WTC11 (cell line): ENCODE measurements at regions not wholly inside any gene's neighbourhood (a gene's known extent, or its start where the extent isn't known, plus 50 kb on each side); places are given as distances from the start of the nearest gene placed in this dataset.

Experiments used
- ATAC-seq: fragments of 200-7000 bp; cut with Tn5 transposase; 2 replicates; pipeline ENCODE4 v1.10.0; 2021; ENCODE audit warnings: mild to moderate bottlenecking, moderate library complexity
- CTCF ChIA-PET: fragments of 300-600 bp; sonication (Branson Sonifier 250); formaldehyde crosslinking; loops from one replicate; lab custom pipeline; 2021; ENCODE audit warnings: antibody characterized with exemption; lab: Charles Lee
- POLR2A ChIA-PET: fragments of 350-600 bp; sonication (Branson Sonifier 250); formaldehyde crosslinking; loops from one replicate; lab custom pipeline; 2021; ENCODE audit warnings: antibody characterized with exemption; lab: Charles Lee
- DNase-seq: peaks from one replicate; pipeline ENCODE4 v3.0.0; 2021; ENCODE audit warnings: low spot score
- H3K27ac Mint-ChIP-seq: 2 replicates; pipeline ENCODE4 v1.8.0; 2021; ENCODE audit warnings: mixed read lengths
- H3K27me3 Mint-ChIP-seq: 2 replicates; pipeline ENCODE4 v1.8.0; 2021; ENCODE audit warnings: low read depth, mild to moderate bottlenecking, moderate library complexity, mixed read lengths
- H3K36me3 Mint-ChIP-seq: 2 replicates; pipeline ENCODE4 v1.8.0; 2021; ENCODE audit warnings: mixed read lengths
- H3K4me1 Mint-ChIP-seq: 2 replicates; pipeline ENCODE4 v1.8.0; 2022; ENCODE audit warnings: mixed read lengths
- H3K4me3 Mint-ChIP-seq: 2 replicates; pipeline ENCODE4 v1.8.0; 2021; ENCODE audit warnings: mild to moderate bottlenecking, moderate library complexity, mixed read lengths
- H3K9me3 Mint-ChIP-seq: 2 replicates; pipeline ENCODE4 v1.8.0; 2021; ENCODE audit warnings: mixed read lengths
- ATF3 ChIP-seq: sonication (generic); formaldehyde crosslinking; conservative IDR thresholded peaks from 2 replicates; pipeline ENCODE4 v1.8.1; 2022; ENCODE audit warnings: mild to moderate bottlenecking, missing genetic modification reagents
- CREM ChIP-seq: sonication (generic); formaldehyde crosslinking; IDR thresholded peaks from 2 replicates; pipeline ENCODE4 v1.8.1; 2022; ENCODE audit warnings: mild to moderate bottlenecking, missing genetic modification reagents, moderate library complexity
- E2F1 ChIP-seq: sonication (generic); formaldehyde crosslinking; IDR thresholded peaks from 2 replicates; pipeline ENCODE4 v1.8.0; 2022; ENCODE audit warnings: mild to moderate bottlenecking, missing genetic modification reagents
- HMGA2 ChIP-seq: fragments of 250-450 bp; sonication (Bioruptor Pico); IDR thresholded peaks from 2 replicates; pipeline ENCODE4 v1.4.0; 2021; ENCODE audit warnings: mild to moderate bottlenecking, moderate library complexity
- JUN ChIP-seq: sonication (generic); formaldehyde crosslinking; IDR thresholded peaks from 2 replicates; pipeline ENCODE4 v1.8.0; 2023; ENCODE audit warnings: mild to moderate bottlenecking, missing genetic modification reagents
- MYBL2 ChIP-seq: sonication (generic); formaldehyde crosslinking; IDR thresholded peaks from 2 replicates; pipeline ENCODE4 v1.8.1; 2023; ENCODE audit warnings: mild to moderate bottlenecking, moderate library complexity, missing genetic modification reagents
- NFYB ChIP-seq: sonication (generic); formaldehyde crosslinking; conservative IDR thresholded peaks from 2 replicates; pipeline ENCODE4 v1.8.0; 2022; ENCODE audit warnings: low read depth, missing genetic modification reagents
- NR1H2 ChIP-seq: sonication (generic); formaldehyde crosslinking; IDR thresholded peaks from 2 replicates; pipeline ENCODE4 v1.9.0; 2021; ENCODE audit warnings: mild to moderate bottlenecking, moderate library complexity, missing genetic modification reagents
- NR3C1 ChIP-seq: sonication (generic); formaldehyde crosslinking; conservative IDR thresholded peaks from 2 replicates; pipeline ENCODE4 v1.8.1; 2023; ENCODE audit warnings: low read depth, mild to moderate bottlenecking, missing genetic modification reagents
- RORB ChIP-seq: fragments of 250-450 bp; sonication (Bioruptor Pico); IDR thresholded peaks from 2 replicates; pipeline ENCODE4 v1.9.0; 2021; ENCODE audit warnings: mild to moderate bottlenecking
- TCF7 ChIP-seq: sonication (generic); formaldehyde crosslinking; IDR thresholded peaks from 2 replicates; pipeline ENCODE4 v1.8.0; 2022; ENCODE audit warnings: mild to moderate bottlenecking, low read depth, missing genetic modification reagents, moderate library complexity
- ZSCAN18 ChIP-seq: fragments of 250-450 bp; sonication (Bioruptor Pico); IDR thresholded peaks from 2 replicates; pipeline ENCODE4 v2.1.2; 2022; ENCODE audit warnings: mild to moderate bottlenecking, moderate library complexity
- TF ChIP-seq, protein P1 (sequence below): sonication (generic); formaldehyde crosslinking; IDR thresholded peaks from 2 replicates; pipeline ENCODE4 v1.8.0; 2022; ENCODE audit warnings: missing genetic modification reagents
- TF ChIP-seq, protein P2 (sequence below): sonication (generic); formaldehyde crosslinking; conservative IDR thresholded peaks from 2 replicates; pipeline ENCODE4 v1.8.1; 2023; ENCODE audit warnings: mild to moderate bottlenecking, low read depth, missing genetic modification reagents, moderate library complexity
- TF ChIP-seq, protein P3 (sequence below): sonication (generic); formaldehyde crosslinking; IDR thresholded peaks from 2 replicates; pipeline ENCODE4 v1.8.0; 2023; ENCODE audit warnings: missing genetic modification reagents

GRCh38 chr3:15967577-15967976, 169.8 kb upstream of the ANKRD28 start:
- Mint-ChIP-seq H3K36me3 (no peaks in the 10 kb centered on the region), H3K4me3 (no peak overlapping the region), H3K9me3 (peaks cover 19% of the 10 kb centered on the region), H3K27me3 (no peaks in the 10 kb centered on the region)
- ChIA-PET CTCF (no interaction called here), POLR2A (no interaction called here)
- TF ChIP-seq ZSCAN18 (CRISPR knock-in tag) = no peak
- TF ChIP-seq, all 79 proteins: peak for 0
- no peak for ATAC-seq
- DNase-seq = no peak
- Mint-ChIP-seq H3K27ac (no peak overlapping the region), H3K4me1 (peaks cover 13% of the 10 kb centered on the region)

GRCh38 chr3:15969874-15970640, 172.3 kb upstream of the ANKRD28 start:
- H3K4me1 Mint-ChIP-seq = 0 out of 2 replicates have a peak, but pooled peaks cover 7% of the 10 kb centered on the region
- CTCF ChIA-PET = no interaction called here
- no peak overlapping the region for H3K4me3 Mint-ChIP-seq
- POLR2A ChIA-PET = no interaction called here
- TF ChIP-seq, protein P1, sequence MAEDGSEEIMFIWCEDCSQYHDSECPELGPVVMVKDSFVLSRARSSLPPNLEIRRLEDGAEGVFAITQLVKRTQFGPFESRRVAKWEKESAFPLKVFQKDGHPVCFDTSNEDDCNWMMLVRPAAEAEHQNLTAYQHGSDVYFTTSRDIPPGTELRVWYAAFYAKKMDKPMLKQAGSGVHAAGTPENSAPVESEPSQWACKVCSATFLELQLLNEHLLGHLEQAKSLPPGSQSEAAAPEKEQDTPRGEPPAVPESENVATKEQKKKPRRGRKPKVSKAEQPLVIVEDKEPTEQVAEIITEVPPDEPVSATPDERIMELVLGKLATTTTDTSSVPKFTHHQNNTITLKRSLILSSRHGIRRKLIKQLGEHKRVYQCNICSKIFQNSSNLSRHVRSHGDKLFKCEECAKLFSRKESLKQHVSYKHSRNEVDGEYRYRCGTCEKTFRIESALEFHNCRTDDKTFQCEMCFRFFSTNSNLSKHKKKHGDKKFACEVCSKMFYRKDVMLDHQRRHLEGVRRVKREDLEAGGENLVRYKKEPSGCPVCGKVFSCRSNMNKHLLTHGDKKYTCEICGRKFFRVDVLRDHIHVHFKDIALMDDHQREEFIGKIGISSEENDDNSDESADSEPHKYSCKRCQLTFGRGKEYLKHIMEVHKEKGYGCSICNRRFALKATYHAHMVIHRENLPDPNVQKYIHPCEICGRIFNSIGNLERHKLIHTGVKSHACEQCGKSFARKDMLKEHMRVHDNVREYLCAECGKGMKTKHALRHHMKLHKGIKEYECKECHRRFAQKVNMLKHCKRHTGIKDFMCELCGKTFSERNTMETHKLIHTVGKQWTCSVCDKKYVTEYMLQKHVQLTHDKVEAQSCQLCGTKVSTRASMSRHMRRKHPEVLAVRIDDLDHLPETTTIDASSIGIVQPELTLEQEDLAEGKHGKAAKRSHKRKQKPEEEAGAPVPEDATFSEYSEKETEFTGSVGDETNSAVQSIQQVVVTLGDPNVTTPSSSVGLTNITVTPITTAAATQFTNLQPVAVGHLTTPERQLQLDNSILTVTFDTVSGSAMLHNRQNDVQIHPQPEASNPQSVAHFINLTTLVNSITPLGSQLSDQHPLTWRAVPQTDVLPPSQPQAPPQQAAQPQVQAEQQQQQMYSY = no peak
- TF ChIP-seq TCF7 (CRISPR knock-in tag) (no peak), NR3C1 (CRISPR knock-in tag) (no peak), JUN (no peak), ATF3 (CRISPR knock-in tag) (no peak), NR1H2 (CRISPR knock-in tag) (no peak), HMGA2 (CRISPR knock-in tag) (no peak), E2F1 (no peak), RORB (CRISPR knock-in tag) (no peak), MYBL2 (no peak), CREM (no peak), NFYB (CRISPR knock-in tag) (no peak)
- TF ChIP-seq, protein P2, sequence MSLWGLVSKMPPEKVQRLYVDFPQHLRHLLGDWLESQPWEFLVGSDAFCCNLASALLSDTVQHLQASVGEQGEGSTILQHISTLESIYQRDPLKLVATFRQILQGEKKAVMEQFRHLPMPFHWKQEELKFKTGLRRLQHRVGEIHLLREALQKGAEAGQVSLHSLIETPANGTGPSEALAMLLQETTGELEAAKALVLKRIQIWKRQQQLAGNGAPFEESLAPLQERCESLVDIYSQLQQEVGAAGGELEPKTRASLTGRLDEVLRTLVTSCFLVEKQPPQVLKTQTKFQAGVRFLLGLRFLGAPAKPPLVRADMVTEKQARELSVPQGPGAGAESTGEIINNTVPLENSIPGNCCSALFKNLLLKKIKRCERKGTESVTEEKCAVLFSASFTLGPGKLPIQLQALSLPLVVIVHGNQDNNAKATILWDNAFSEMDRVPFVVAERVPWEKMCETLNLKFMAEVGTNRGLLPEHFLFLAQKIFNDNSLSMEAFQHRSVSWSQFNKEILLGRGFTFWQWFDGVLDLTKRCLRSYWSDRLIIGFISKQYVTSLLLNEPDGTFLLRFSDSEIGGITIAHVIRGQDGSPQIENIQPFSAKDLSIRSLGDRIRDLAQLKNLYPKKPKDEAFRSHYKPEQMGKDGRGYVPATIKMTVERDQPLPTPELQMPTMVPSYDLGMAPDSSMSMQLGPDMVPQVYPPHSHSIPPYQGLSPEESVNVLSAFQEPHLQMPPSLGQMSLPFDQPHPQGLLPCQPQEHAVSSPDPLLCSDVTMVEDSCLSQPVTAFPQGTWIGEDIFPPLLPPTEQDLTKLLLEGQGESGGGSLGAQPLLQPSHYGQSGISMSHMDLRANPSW (CRISPR knock-in tag) = no peak
- TF ChIP-seq, protein P3, sequence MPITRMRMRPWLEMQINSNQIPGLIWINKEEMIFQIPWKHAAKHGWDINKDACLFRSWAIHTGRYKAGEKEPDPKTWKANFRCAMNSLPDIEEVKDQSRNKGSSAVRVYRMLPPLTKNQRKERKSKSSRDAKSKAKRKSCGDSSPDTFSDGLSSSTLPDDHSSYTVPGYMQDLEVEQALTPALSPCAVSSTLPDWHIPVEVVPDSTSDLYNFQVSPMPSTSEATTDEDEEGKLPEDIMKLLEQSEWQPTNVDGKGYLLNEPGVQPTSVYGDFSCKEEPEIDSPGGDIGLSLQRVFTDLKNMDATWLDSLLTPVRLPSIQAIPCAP (CRISPR knock-in tag) = no peak
- ATAC-seq (no peak), DNase-seq (no peak)
- H3K27me3 Mint-ChIP-seq = no peaks in the 10 kb centered on the region
- no peaks in the 10 kb centered on the region for H3K36me3 Mint-ChIP-seq
- H3K27ac Mint-ChIP-seq = no peak overlapping the region
- H3K9me3 Mint-ChIP-seq = peaks cover 13% of the 10 kb centered on the region
